A549 (cell line): ENCODE measurements at regions not wholly inside any gene's neighbourhood (a gene's known extent, or its start where the extent isn't known, plus 50 kb on each side); places are given as distances from the start of the nearest gene placed in this dataset.

Experiments used
- ATAC-seq, 2 experiments: fragments of 200-7000 bp in 1 of 2; fragments of >200 bp in 1 of 2; cut with Nextera tagmentation in 1 of 2; cut with Tn5 transposase in 1 of 2; 3 replicates each; pipeline versions ENCODE4 v1.8.0 to v1.9.1; 2018 to 2020; ENCODE audit warnings: mild to moderate bottlenecking in 1 of 2, moderate library complexity in 1 of 2
- CTCF ChIA-PET: fragments of 300-600 bp; sonication (Branson Sonifier 250); formaldehyde crosslinking; extraction: SDS; loops from one replicate; lab custom pipeline; 2021; ENCODE audit warnings: antibody characterized with exemption, inconsistent platforms; lab: Yijun Ruan, JAX
- POLR2A ChIA-PET: fragments of 350-600 bp; formaldehyde crosslinking; extraction: SDS; loops from one replicate; lab custom pipeline; 2021; ENCODE audit warnings: antibody characterized with exemption, inconsistent platforms; lab: Yijun Ruan, JAX
- DNase-seq, 2 experiments: peaks; one replicate each; pipeline versions ENCODE4 v3.0.0 to v3.0.0-alpha.2; 2011 to 2016; ENCODE audit warnings: low read depth in 1 of 2, low spot score in 1 of 2
- FAIRE-seq: peaks from 2 replicates; lab custom pipeline; 2011; peaks lifted over from hg19 to GRCh38; lab: Jason Lieb, UNC
- H3K27ac ChIP-seq, 2 experiments: fragments of >200 bp; sonication (Bioruptor Twin); formaldehyde crosslinking; 3 replicates each; pipeline ENCODE4 v1.5.1; 2016 to 2017
- H3K4me1 ChIP-seq: fragments of >200 bp; sonication (Bioruptor Twin); formaldehyde crosslinking; 3 replicates; pipeline ENCODE4 v1.6.1; 2016
- H3K4me2 ChIP-seq: fragments of >200 bp; sonication (Bioruptor Twin); formaldehyde crosslinking; 3 replicates; pipeline ENCODE4 v1.6.1; 2016
- H3K4me3 ChIP-seq: fragments of >200 bp; sonication (Bioruptor Twin); formaldehyde crosslinking; 3 replicates; pipeline ENCODE4 v1.5.1; 2016
- H3K9me3 ChIP-seq: fragments of >200 bp; sonication (Bioruptor Twin); formaldehyde crosslinking; 3 replicates; pipeline ENCODE4 v1.6.1; 2016
- ATOH8 ChIP-seq: fragments of 250-450 bp; sonication (Bioruptor Pico); IDR thresholded peaks from 2 replicates; pipeline ENCODE4 v1.5.0; 2020; ENCODE audit warnings: low read depth, mild to moderate bottlenecking, moderate library complexity
- BCL3 ChIP-seq: fragments of >200 bp; sonication (Bioruptor Twin); formaldehyde crosslinking; IDR thresholded peaks from 3 replicates; pipeline ENCODE4 v1.6.1; 2016
- BHLHE40 ChIP-seq: IDR thresholded peaks from 2 replicates; pipeline ENCODE4 v1.6.1; 2012; ENCODE audit warnings: low read depth, low read length, inconsistent platforms
- CHD2 ChIP-seq: fragments of 150-350 bp; IDR thresholded peaks from 2 replicates; pipeline ENCODE4 v1.6.1; 2014; ENCODE audit warnings: low read length; ENCODE audit not compliant: partially characterized antibody
- CHD4 ChIP-seq: fragments of 200-600 bp; sonication (generic); IDR thresholded peaks from 2 replicates; pipeline ENCODE4 v1.6.1; 2016; ENCODE audit warnings: antibody characterized with exemption, mild to moderate bottlenecking, borderline replicate concordance
- EHMT2 ChIP-seq: fragments of 200-600 bp; sonication (generic); IDR thresholded peaks from 2 replicates; pipeline ENCODE4 v1.6.1; 2016; ENCODE audit warnings: antibody characterized with exemption, low read depth, mild to moderate bottlenecking, moderate library complexity
- ELK1 ChIP-seq: fragments of 150-350 bp; IDR thresholded peaks from 2 replicates; pipeline ENCODE4 v1.6.1; 2014; ENCODE audit warnings: low read depth, mild to moderate bottlenecking, low read length
- FOSB ChIP-seq: fragments of 250-450 bp; sonication (Bioruptor Pico); IDR thresholded peaks from 2 replicates; pipeline ENCODE4 v1.5.0; 2020; ENCODE audit warnings: mild to moderate bottlenecking, moderate library complexity
- FOSL2 ChIP-seq, 2 experiments: fragments of 450-650 bp in 1 of 2; fragments of >200 bp in 1 of 2; sonication (Bioruptor Twin) in 1 of 2; formaldehyde crosslinking; IDR thresholded peaks; 2 replicates each; pipeline versions ENCODE4 v1.5.0 to v1.6.1; 2016 to 2020; ENCODE audit warnings: mild to moderate bottlenecking in 1 of 2, moderate library complexity in 1 of 2
- GATA3 ChIP-seq: IDR thresholded peaks from 2 replicates; pipeline ENCODE4 v1.6.1; 2012; ENCODE audit warnings: borderline replicate concordance
- HES2 ChIP-seq: fragments of >200 bp; sonication (Bioruptor Twin); formaldehyde crosslinking; IDR thresholded peaks from 2 replicates; pipeline ENCODE4 v1.6.1; 2016
- HEYL ChIP-seq: fragments of 250-450 bp; sonication (Bioruptor Pico); IDR thresholded peaks from 2 replicates; pipeline ENCODE4 v1.8.0; 2021; ENCODE audit warnings: mild to moderate bottlenecking, moderate library complexity
- HOXB13 ChIP-seq: fragments of 250-450 bp; sonication (Bioruptor Pico); IDR thresholded peaks from 2 replicates; pipeline ENCODE4 v1.5.0; 2020; ENCODE audit warnings: low read depth, mild to moderate bottlenecking, moderate library complexity
- JUN ChIP-seq, 2 experiments: fragments of >200 bp; sonication (Bioruptor Twin); formaldehyde crosslinking; IDR thresholded peaks; 2 replicates in 1 of 2; 3 replicates in 1 of 2; pipeline ENCODE4 v1.6.1; 2016 to 2017
- KDM1A ChIP-seq: fragments of 200-600 bp; sonication (generic); IDR thresholded peaks from 2 replicates; pipeline ENCODE4 v1.6.1; 2016; ENCODE audit warnings: low read depth, mild to moderate bottlenecking
- MAX ChIP-seq: IDR thresholded peaks from 2 replicates; pipeline ENCODE4 v1.6.1; 2012
- MYC ChIP-seq: IDR thresholded peaks from 2 replicates; pipeline ENCODE4 v1.6.1; 2012; ENCODE audit warnings: mild to moderate bottlenecking, inconsistent platforms, low read length, improper control_type of control experiment, borderline replicate concordance
- RAD21 ChIP-seq, 2 experiments: fragments of >200 bp in 1 of 2; sonication (Bioruptor Twin) in 1 of 2; formaldehyde crosslinking in 1 of 2; IDR thresholded peaks in 1 of 2; conservative IDR thresholded peaks in 1 of 2; 2 replicates in 1 of 2; 3 replicates in 1 of 2; pipeline ENCODE4 v1.6.1; 2012 to 2018; ENCODE audit warnings: inconsistent platforms in 1 of 2
- SMC3 ChIP-seq: fragments of >200 bp; sonication (Bioruptor Twin); formaldehyde crosslinking; IDR thresholded peaks from 3 replicates; pipeline ENCODE4 v1.6.1; 2018; ENCODE audit warnings: inconsistent platforms
- SREBF2 ChIP-seq: fragments of 450-650 bp; IDR thresholded peaks from 2 replicates; pipeline ENCODE4 v1.6.1; 2014; ENCODE audit warnings: mild to moderate bottlenecking, moderate library complexity
- ZC3H11A ChIP-seq: fragments of 450-650 bp; IDR thresholded peaks from 2 replicates; pipeline ENCODE4 v1.6.1; 2014; ENCODE audit warnings: antibody characterized with exemption, mild to moderate bottlenecking
- ZFP36 ChIP-seq: fragments of 450-650 bp; IDR thresholded peaks from 2 replicates; pipeline ENCODE4 v1.6.1; 2014; ENCODE audit warnings: borderline replicate concordance; ENCODE audit not compliant: partially characterized antibody
- ZSCAN20 ChIP-seq: fragments of 250-450 bp; sonication (Bioruptor Pico); IDR thresholded peaks from 2 replicates; pipeline ENCODE4 v1.8.0; 2022; ENCODE audit warnings: mild to moderate bottlenecking, moderate library complexity
- whole genome bisulfite sequencing: methylation state at CpG from one replicate; pipeline ENCODE4 v1.1.6; 2017; ENCODE audit errors: missing lambda C conversion rate; 5-methylcytosine and 5-hydroxymethylcytosine counted together

- H3K9me3 ChIP-seq, result no peaks in the 10 kb centered on the region
- H3K4me1 ChIP-seq, result no peaks in the 10 kb centered on the region
- ATAC-seq (no peak), DNase-seq (no peak), FAIRE-seq (no peak)
- H3K4me3 ChIP-seq, result no peak overlapping the region
- TF ChIP-seq EHMT2, result no peak
- TF ChIP-seq SREBF2, result no peak
- TF ChIP-seq GATA3, result no peak
- no peak for TF ChIP-seq SMC3
- TF ChIP-seq FOSL2 (IDR thresholded peaks at IDR 0.05), result no peak
- no peak for TF ChIP-seq FOSL2 (CRISPR knock-in tag; IDR thresholded peaks at IDR 0.05)
- no peak for TF ChIP-seq BHLHE40
- no peak for TF ChIP-seq KDM1A
- TF ChIP-seq ELK1, result no peak
- no peak for TF ChIP-seq RAD21 (conservative IDR thresholded peaks at IDR 0.05 in 1 of 2, IDR thresholded peaks at IDR 0.05 in 1 of 2)
- TF ChIP-seq JUN (IDR thresholded peaks at IDR 0.05), result no peak
- no peak for TF ChIP-seq MYC
- TF ChIP-seq HEYL (CRISPR knock-in tag), result no peak
- no peak for TF ChIP-seq ATOH8
- H3K27ac ChIP-seq, result no peak overlapping the region
- no peak overlapping the region for H3K4me2 ChIP-seq
- 17% methylated on average over 3 of the region's 3 CpGs for WGBS
- ChIA-PET CTCF (no interaction called here), POLR2A (no interaction called here)
Observed at GRCh38 chr2:166675553-166675952, 181.5 kb upstream of the SCN7A start.

- H3K4me2 ChIP-seq, result no peak overlapping the region
- H3K9me3 ChIP-seq, result no peaks in the 10 kb centered on the region
- H3K27ac ChIP-seq, result no peak overlapping the region
- ATAC-seq, result no peak
- no peak for DNase-seq
- no peak overlapping the region for H3K4me3 ChIP-seq
- TF ChIP-seq HOXB13 (no peak), BCL3 (no peak), RAD21 (conservative IDR thresholded peaks at IDR 0.05 in 1 of 2, IDR thresholded peaks at IDR 0.05 in 1 of 2) (no peak), ZC3H11A (no peak), MAX (no peak), HES2 (no peak), ZFP36 (no peak), FOSB (CRISPR knock-in tag) (no peak), ZSCAN20 (CRISPR knock-in tag) (no peak), SMC3 (no peak), CHD4 (no peak), SREBF2 (no peak), CHD2 (no peak)
- H3K4me1 ChIP-seq, result no peaks in the 10 kb centered on the region
- FAIRE-seq, result no peak
- ChIA-PET CTCF (interaction anchor here (0.7 kb wide), 1 partner anchor 60 kb away, joined by 3 read pairs; no protein-coding TSS in a partner anchor), POLR2A (no interaction called here)
Observed at GRCh38 chr2:166673986-166674385, 179.9 kb upstream of the SCN7A start.
